ENCODE measurements at regions not wholly inside any gene's neighbourhood (a gene's known extent, or its start where the extent isn't known, plus 50 kb on each side); places are given as distances from the start of the nearest gene placed in this dataset.

- DNase-seq (ENCODE audit: extremely low read depth, low read depth, low spot score) = peak; percentile 87
These were observed 86.4 kb downstream of the ADRB2 start for GRCh38 chr5:148912714-148913398.

- DNase-seq (ENCODE audit: extremely low read depth, low read depth, low spot score) = no peak
These were observed 87.1 kb downstream of the ADRB2 start for GRCh38 chr5:148913493-148913892.

- DNase-seq (ENCODE audit: extremely low read depth, low read depth, low spot score) = no peak
These were observed 87.6 kb downstream of the ADRB2 start for GRCh38 chr5:148913985-148914431.

GRCh38 chr5:148915224-148915817 is 88.9 kb downstream of the ADRB2 start:
- no peak for DNase-seq (ENCODE audit: extremely low read depth, low read depth, low spot score)

- no peak for DNase-seq (ENCODE audit: extremely low read depth, low read depth, low spot score)
These were observed 94.4 kb downstream of the ADRB2 start for GRCh38 chr5:148920646-148921288.

- no peak for DNase-seq (ENCODE audit: extremely low read depth, low read depth, low spot score)
These were observed 94.9 kb downstream of the ADRB2 start for GRCh38 chr5:148921350-148921749.

- DNase-seq (ENCODE audit: extremely low read depth, low read depth, low spot score) = no peak
These were observed 96.2 kb downstream of the ADRB2 start for GRCh38 chr5:148922606-148923005.

- no peak for DNase-seq (ENCODE audit: extremely low read depth, low read depth, low spot score)
These were observed 96.6 kb downstream of the ADRB2 start for GRCh38 chr5:148923023-148923422.

- no peak for DNase-seq (ENCODE audit: extremely low read depth, low read depth, low spot score)
These were observed 98.4 kb downstream of the ADRB2 start for GRCh38 chr5:148924817-148925216.

- no peak for DNase-seq (ENCODE audit: extremely low read depth, low read depth, low spot score)
These were observed 99.8 kb downstream of the ADRB2 start for GRCh38 chr5:148926207-148926606.

- DNase-seq (ENCODE audit: extremely low read depth, low read depth, low spot score) = no peak
These were observed 101.0 kb downstream of the ADRB2 start for GRCh38 chr5:148927307-148927946.

GRCh38 chr5:148928141-148928540 is 101.7 kb downstream of the ADRB2 start:
- no peak for DNase-seq (ENCODE audit: extremely low read depth, low read depth, low spot score)

- no peak for DNase-seq (ENCODE audit: extremely low read depth, low read depth, low spot score)
These were observed 105.1 kb downstream of the ADRB2 start for GRCh38 chr5:148931453-148932057.

- no peak for DNase-seq (ENCODE audit: extremely low read depth, low read depth, low spot score)
These were observed 106.0 kb downstream of the ADRB2 start for GRCh38 chr5:148932355-148932935.

- DNase-seq (ENCODE audit: extremely low read depth, low read depth, low spot score) = no peak
These were observed 107.6 kb downstream of the ADRB2 start for GRCh38 chr5:148933903-148934432.

GRCh38 chr5:148934895-148935400 is 108.5 kb downstream of the ADRB2 start:
- no peak for DNase-seq (ENCODE audit: extremely low read depth, low read depth, low spot score)

- no peak for DNase-seq (ENCODE audit: extremely low read depth, low read depth, low spot score)
These were observed 110.8 kb downstream of the ADRB2 start for GRCh38 chr5:148937239-148937638.

GRCh38 chr5:148937830-148938521 is 111.6 kb downstream of the ADRB2 start:
- DNase-seq (ENCODE audit: extremely low read depth, low read depth, low spot score) = no peak

GRCh38 chr5:148938522-148938882 is 112.1 kb downstream of the ADRB2 start:
- no peak for DNase-seq (ENCODE audit: extremely low read depth, low read depth, low spot score)

- no peak for DNase-seq (ENCODE audit: extremely low read depth, low read depth, low spot score)
These were observed 113.3 kb downstream of the ADRB2 start for GRCh38 chr5:148939676-148940075.

All from glomerular endothelial cell (primary cell).